OCI-LY7 (cell line): ENCODE measurements at regions not wholly inside any gene's neighbourhood (a gene's known extent, or its start where the extent isn't known, plus 50 kb on each side); places are given as distances from the start of the nearest gene placed in this dataset.

ENCODE experiments used
- CTCF ChIP-seq: fragments of 200-600 bp; sonication (generic); conservative IDR thresholded peaks from 2 replicates; pipeline ENCODE4 v1.5.1; 2014; ENCODE audit warnings: mild to moderate bottlenecking, antibody characterized with exemption, low read length, moderate library complexity, mixed read lengths
- EZH2phosphoT487 ChIP-seq: fragments of 200-600 bp; sonication (generic); IDR thresholded peaks from 2 replicates; pipeline ENCODE4 v1.6.1; 2018; ENCODE audit warnings: low read depth, borderline replicate concordance, mild to moderate bottlenecking, mixed run types, antibody characterized with exemption, low read length, moderate library complexity, mixed read lengths

DNA sequence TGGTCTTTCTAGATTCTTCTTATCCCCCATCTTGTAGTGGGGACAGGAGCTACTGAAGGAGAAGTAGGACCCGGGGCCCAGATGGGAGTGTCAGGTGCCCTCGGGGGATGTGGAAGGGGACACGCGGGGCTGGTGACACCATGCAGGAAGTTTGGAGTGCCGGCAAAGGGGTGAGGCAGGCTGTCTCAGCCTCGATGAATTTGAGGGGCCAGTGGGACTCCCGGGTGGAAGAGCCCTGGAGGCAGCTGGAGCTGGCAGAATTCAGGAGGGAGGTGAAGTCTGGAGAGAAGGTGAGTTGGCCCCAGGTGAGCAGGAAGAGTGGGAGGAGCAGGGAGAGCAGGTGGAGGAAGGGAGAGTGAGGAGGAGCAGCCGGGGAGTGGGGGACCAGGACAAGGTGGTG, 101.7 kb downstream of the CPZ start:
- TF ChIP-seq CTCF: no peak
- TF ChIP-seq EZH2phosphoT487: no peak
